CD4-positive, alpha-beta T cell (primary cell): ENCODE measurements at regions not wholly inside any gene's neighbourhood (a gene's known extent, or its start where the extent isn't known, plus 50 kb on each side); places are given as distances from the start of the nearest gene placed in this dataset.

Experiments
- ATAC-seq: fragments of 200-7000 bp; cut with Tn5 transposase; one replicate; pipeline ENCODE4 v1.10.0; 2022; ENCODE audit warnings: mild to moderate bottlenecking; ENCODE audit not compliant: poor library complexity
- CTCF ChIA-PET: fragments of 350-600 bp; sonication (Branson Sonifier 250); formaldehyde crosslinking; loops from one replicate; lab custom pipeline; 2021; ENCODE audit warnings: antibody characterized with exemption, inconsistent platforms; lab: Charles Lee
- POLR2A ChIA-PET: fragments of 350-600 bp; sonication (Branson Sonifier 250); formaldehyde crosslinking; loops from one replicate; lab custom pipeline; 2021; ENCODE audit warnings: antibody characterized with exemption, inconsistent platforms; lab: Charles Lee
- DNase-seq, 14 experiments: peaks; one replicate each; pipeline ENCODE4 v3.0.0-alpha.2; 2013 to 2020; ENCODE audit warnings: mixed read lengths in 2 of 14
- H3K27ac ChIP-seq, 2 donors: one replicate each; pipeline versions ENCODE4 v1.5.1 to v1.7.0; 2013; ENCODE audit warnings: low read length in 2 of 2, low read depth in 1 of 2, mild to moderate bottlenecking in 1 of 2
- H3K27me3 ChIP-seq, 2 experiments: 1 replicate in 1 of 2; 2 replicates in 1 of 2; pipeline versions ENCODE4 v1.6.1 to v1.7.0; 2013; ENCODE audit warnings: low read length in 2 of 2, control low read depth in 1 of 2, mild to moderate bottlenecking in 1 of 2, moderate library complexity in 1 of 2; ENCODE audit not compliant: insufficient read depth in 2 of 2, control insufficient read depth in 1 of 2
- H3K36me3 ChIP-seq: one replicate; pipeline ENCODE4 v1.6.1; 2013; ENCODE audit warnings: low read length, control low read depth; ENCODE audit not compliant: insufficient read depth
- H3K4me1 ChIP-seq: one replicate; pipeline ENCODE4 v1.6.1; 2013; ENCODE audit warnings: low read length, control low read depth; ENCODE audit not compliant: insufficient read depth
- H3K4me3 ChIP-seq: one replicate; pipeline ENCODE4 v1.5.1; 2013; ENCODE audit warnings: mild to moderate bottlenecking, low read length, moderate library complexity
- H3K9me3 ChIP-seq, 2 experiments: 1 replicate in 1 of 2; 2 replicates in 1 of 2; pipeline versions ENCODE4 v1.6.1 to v1.7.0; 2013; ENCODE audit warnings: low read length in 2 of 2, mild to moderate bottlenecking in 2 of 2, control low read depth in 1 of 2, moderate library complexity in 1 of 2; ENCODE audit not compliant: control insufficient read depth in 1 of 2, insufficient read depth in 1 of 2
- H3K27ac Mint-ChIP-seq: one replicate; pipeline ENCODE4 v1.8.0; 2020; ENCODE audit warnings: mixed read lengths
- H3K27me3 Mint-ChIP-seq: one replicate; pipeline ENCODE4 v1.8.0; 2021; ENCODE audit warnings: mixed read lengths
- H3K36me3 Mint-ChIP-seq: one replicate; pipeline ENCODE4 v1.8.0; 2021; ENCODE audit warnings: low read depth, mixed read lengths
- H3K4me1 Mint-ChIP-seq: one replicate; pipeline ENCODE4 v1.8.0; 2021; ENCODE audit warnings: low read depth, mixed read lengths
- H3K4me3 Mint-ChIP-seq: one replicate; pipeline ENCODE4 v1.8.0; 2020; ENCODE audit warnings: mild to moderate bottlenecking, mixed read lengths
- H3K9me3 Mint-ChIP-seq: one replicate; pipeline ENCODE4 v1.8.0; 2020; ENCODE audit warnings: mixed read lengths
- intact Hi-C, 2 experiments: fragments of 100-400 bp; cut with DNase I in 1 of 2; cut with micrococcal nuclease in 1 of 2; formaldehyde crosslinking; loops; one replicate each; pipeline versions ENCODE4 v1.15.1 to v1.9.0; 2023 to 2025; cut with DNase I, micrococcal nuclease
- TF ChIP-seq, protein P1 (sequence below): fragments of 200-600 bp; IDR thresholded peaks from one replicate; pipeline ENCODE4 v1.8.0; 2022; ENCODE audit warnings: antibody characterized with exemption, mild to moderate bottlenecking

DNA sequence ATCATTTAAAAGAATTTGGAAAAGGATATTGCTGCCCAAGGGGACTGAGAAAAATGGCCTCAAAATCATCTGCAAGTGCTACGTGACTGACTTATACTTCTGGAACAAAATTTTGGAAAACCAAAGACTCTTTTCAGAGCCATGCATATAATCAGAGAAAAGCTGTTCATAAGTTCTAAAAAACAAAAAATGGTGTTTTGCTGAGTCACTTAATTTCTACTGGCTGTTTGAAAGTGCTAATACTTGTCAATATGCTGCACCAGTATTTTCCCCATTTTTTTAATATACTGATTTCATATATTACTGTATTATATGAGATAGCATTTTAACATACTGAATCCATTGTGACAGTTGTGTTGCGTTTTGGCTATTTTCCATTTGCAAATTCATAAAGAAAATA is 61.5 kb upstream of the ZMAT1 start:
- POLR2A ChIA-PET, result no interaction called here

DNA sequence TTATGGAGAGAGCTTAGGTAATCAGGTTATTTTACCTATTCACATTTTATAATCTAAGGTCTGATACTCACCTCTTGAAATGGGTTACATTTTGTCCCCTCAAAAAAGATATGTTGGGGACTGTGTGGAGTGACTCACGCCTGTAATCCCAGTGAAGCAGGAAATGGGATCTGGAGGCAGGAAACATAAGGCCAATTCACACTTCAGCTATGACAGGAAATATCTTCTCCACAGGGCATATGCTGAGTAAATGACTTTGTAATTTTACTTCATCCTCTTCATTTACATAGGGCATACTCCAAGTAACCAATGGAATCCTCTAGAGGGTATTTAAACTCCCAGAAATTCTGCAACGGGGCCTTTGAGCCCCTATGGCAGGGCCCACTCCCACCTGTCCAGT is 54.8 kb upstream of the ZMAT1 start:
- TF ChIP-seq, protein P1, sequence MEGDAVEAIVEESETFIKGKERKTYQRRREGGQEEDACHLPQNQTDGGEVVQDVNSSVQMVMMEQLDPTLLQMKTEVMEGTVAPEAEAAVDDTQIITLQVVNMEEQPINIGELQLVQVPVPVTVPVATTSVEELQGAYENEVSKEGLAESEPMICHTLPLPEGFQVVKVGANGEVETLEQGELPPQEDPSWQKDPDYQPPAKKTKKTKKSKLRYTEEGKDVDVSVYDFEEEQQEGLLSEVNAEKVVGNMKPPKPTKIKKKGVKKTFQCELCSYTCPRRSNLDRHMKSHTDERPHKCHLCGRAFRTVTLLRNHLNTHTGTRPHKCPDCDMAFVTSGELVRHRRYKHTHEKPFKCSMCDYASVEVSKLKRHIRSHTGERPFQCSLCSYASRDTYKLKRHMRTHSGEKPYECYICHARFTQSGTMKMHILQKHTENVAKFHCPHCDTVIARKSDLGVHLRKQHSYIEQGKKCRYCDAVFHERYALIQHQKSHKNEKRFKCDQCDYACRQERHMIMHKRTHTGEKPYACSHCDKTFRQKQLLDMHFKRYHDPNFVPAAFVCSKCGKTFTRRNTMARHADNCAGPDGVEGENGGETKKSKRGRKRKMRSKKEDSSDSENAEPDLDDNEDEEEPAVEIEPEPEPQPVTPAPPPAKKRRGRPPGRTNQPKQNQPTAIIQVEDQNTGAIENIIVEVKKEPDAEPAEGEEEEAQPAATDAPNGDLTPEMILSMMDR, result no peak
- no peaks in the 10 kb centered on the region for H3K36me3 Mint-ChIP-seq
- Histone ChIP-seq H3K4me1 (no peaks in the 10 kb centered on the region), H3K36me3 (no peaks in the 10 kb centered on the region), H3K27me3 (no peaks in the 10 kb centered on the region), H3K4me3 (no peak overlapping the region), H3K27ac (no peak overlapping the region), H3K9me3 (no peaks in the 10 kb centered on the region)
- no peaks in the 10 kb centered on the region for H3K27me3 Mint-ChIP-seq
- ChIA-PET CTCF (no interaction called here), POLR2A (no interaction called here)
- H3K4me3 Mint-ChIP-seq, result no peak overlapping the region
- H3K4me1 Mint-ChIP-seq, result no peaks in the 10 kb centered on the region
- intact Hi-C loops, result no loop called here
- ATAC-seq, result no peak
- H3K27ac Mint-ChIP-seq, result no peak overlapping the region
- no peaks in the 10 kb centered on the region for H3K9me3 Mint-ChIP-seq
- no peak for DNase-seq

More for the DNA sequence above, 61.5 kb upstream of the ZMAT1 start:
- intact Hi-C loops, result no loop called here
- H3K9me3 Mint-ChIP-seq, result no peaks in the 10 kb centered on the region
- TF ChIP-seq, protein P1, result no peak
- no peak overlapping the region for H3K27ac Mint-ChIP-seq
- Histone ChIP-seq H3K4me3 (no peak overlapping the region), H3K4me1 (no peaks in the 10 kb centered on the region), H3K27ac (no peak overlapping the region), H3K9me3 (no peaks in the 10 kb centered on the region), H3K27me3 (no peaks in the 10 kb centered on the region), H3K36me3 (no peaks in the 10 kb centered on the region)
- CTCF ChIA-PET, result no interaction called here
- no peaks in the 10 kb centered on the region for H3K4me1 Mint-ChIP-seq
- H3K36me3 Mint-ChIP-seq, result no peaks in the 10 kb centered on the region
- H3K27me3 Mint-ChIP-seq, result no peaks in the 10 kb centered on the region
- no peak for ATAC-seq
- H3K4me3 Mint-ChIP-seq, result no peak overlapping the region
- DNase-seq, result no peak
